WERI-Rb-1 (cell line): ENCODE measurements at regions not wholly inside any gene's neighbourhood (a gene's known extent, or its start where the extent isn't known, plus 50 kb on each side); places are given as distances from the start of the nearest gene placed in this dataset.

Experiments used
- DNase-seq: peaks from one replicate; pipeline ENCODE4 v3.0.0-alpha.2; 2020
- H3K27ac ChIP-seq: fragments of 250-450 bp; sonication (Bioruptor Pico); 2 replicates; pipeline ENCODE4 v1.5.1; 2020; ENCODE audit warnings: mild to moderate bottlenecking, moderate library complexity
- H3K27me3 ChIP-seq: fragments of 250-450 bp; sonication (Bioruptor Pico); 2 replicates; pipeline ENCODE4 v1.5.1; 2021; ENCODE audit warnings: mild to moderate bottlenecking, low read depth, moderate library complexity; ENCODE audit not compliant: insufficient read depth, severe bottlenecking
- H3K36me3 ChIP-seq: fragments of 250-450 bp; sonication (Bioruptor Pico); 2 replicates; pipeline ENCODE4 v1.5.1; 2020; ENCODE audit warnings: mild to moderate bottlenecking, moderate library complexity
- H3K4me3 ChIP-seq: 2 replicates; pipeline ENCODE4 v1.5.1; 2011; ENCODE audit warnings: low read depth, mild to moderate bottlenecking, control low read depth, low read length
- H3K9me3 ChIP-seq: fragments of 250-450 bp; sonication (Bioruptor Pico); 2 replicates; pipeline ENCODE4 v1.5.1; 2021; ENCODE audit warnings: mild to moderate bottlenecking, moderate library complexity; ENCODE audit not compliant: severe bottlenecking
- CTCF ChIP-seq: IDR thresholded peaks from 2 replicates; pipeline ENCODE4 v1.5.1; 2011; ENCODE audit warnings: low read depth, mild to moderate bottlenecking, control low read depth, inconsistent platforms, low read length

DNA sequence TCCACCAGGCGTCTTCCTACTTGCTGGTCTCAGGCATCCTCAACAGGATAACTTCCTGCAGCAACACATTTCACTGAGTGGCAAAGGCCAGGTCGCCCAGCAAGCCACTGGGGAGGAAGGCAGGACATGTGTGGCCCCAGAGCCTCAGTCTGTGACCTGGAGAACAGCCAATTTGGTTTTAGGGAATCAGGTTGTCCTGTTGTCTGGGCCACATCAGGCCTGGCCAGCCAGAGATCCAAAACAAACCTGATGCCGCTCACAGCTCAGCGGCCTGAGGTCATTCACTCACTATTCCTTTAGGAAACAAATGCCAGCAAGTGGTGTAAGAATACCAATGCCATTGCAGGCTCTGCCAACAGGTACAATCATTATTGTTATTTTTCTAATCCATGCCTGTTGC lies 210.7 kb downstream of the VAPA start:
- Histone ChIP-seq H3K27me3 (no peaks in the 10 kb centered on the region), H3K36me3 (no peaks in the 10 kb centered on the region), H3K27ac (no peak overlapping the region), H3K9me3 (peaks cover 1% of the 10 kb centered on the region), H3K4me3 (no peak overlapping the region)
- no peak for TF ChIP-seq CTCF
- DNase-seq: no peak

GRCh38 chr18:10124967-10125366 lies 211.2 kb downstream of the VAPA start:
- H3K4me3 ChIP-seq: no peak overlapping the region
- TF ChIP-seq CTCF: no peak
- no peaks in the 10 kb centered on the region for H3K27me3 ChIP-seq
- no peak for DNase-seq
- no peaks in the 10 kb centered on the region for H3K36me3 ChIP-seq
- no peaks in the 10 kb centered on the region for H3K9me3 ChIP-seq
- no peak overlapping the region for H3K27ac ChIP-seq

GRCh38 chr18:10127729-10128128 lies 213.9 kb downstream of the VAPA start:
- H3K27me3 ChIP-seq: no peaks in the 10 kb centered on the region
- no peak overlapping the region for H3K27ac ChIP-seq
- no peak overlapping the region for H3K4me3 ChIP-seq
- H3K36me3 ChIP-seq: no peaks in the 10 kb centered on the region
- DNase-seq: no peak
- no peak for TF ChIP-seq CTCF
- no peaks in the 10 kb centered on the region for H3K9me3 ChIP-seq

GRCh38 chr18:10128921-10129501 lies 215.2 kb downstream of the VAPA start:
- no peak for DNase-seq
- Histone ChIP-seq H3K36me3 (no peaks in the 10 kb centered on the region), H3K27ac (no peak overlapping the region), H3K9me3 (no peaks in the 10 kb centered on the region), H3K4me3 (no peak overlapping the region), H3K27me3 (no peaks in the 10 kb centered on the region)
- TF ChIP-seq CTCF: no peak

- Histone ChIP-seq H3K9me3 (no peaks in the 10 kb centered on the region), H3K27ac (no peak overlapping the region), H3K36me3 (no peaks in the 10 kb centered on the region), H3K4me3 (no peak overlapping the region), H3K27me3 (no peaks in the 10 kb centered on the region)
- no peak for TF ChIP-seq CTCF
- DNase-seq: no peak
Observed at GRCh38 chr18:10130606-10131005, 216.8 kb downstream of the VAPA start.

GRCh38 chr18:10131081-10131459 lies 217.3 kb downstream of the VAPA start:
- no peak overlapping the region for H3K4me3 ChIP-seq
- H3K27me3 ChIP-seq: no peaks in the 10 kb centered on the region
- no peaks in the 10 kb centered on the region for H3K36me3 ChIP-seq

More at GRCh38 chr18:10131081-10131459, 217.3 kb downstream of the VAPA start:
- no peak for TF ChIP-seq CTCF
- Histone ChIP-seq H3K9me3 (no peaks in the 10 kb centered on the region), H3K27ac (no peak overlapping the region)
- no peak for DNase-seq
